Activated T-cell treated with anti-CD3 and anti-CD28 coated beads for 24 hours (primary cell): ENCODE measurements at regions not wholly inside any gene's neighbourhood (a gene's known extent, or its start where the extent isn't known, plus 50 kb on each side); places are given as distances from the start of the nearest gene placed in this dataset.

Source experiments
- DNase-seq: peaks from one replicate; pipeline ENCODE4 v3.0.0-alpha.2; 2020; ENCODE audit warnings: low read depth

DNA sequence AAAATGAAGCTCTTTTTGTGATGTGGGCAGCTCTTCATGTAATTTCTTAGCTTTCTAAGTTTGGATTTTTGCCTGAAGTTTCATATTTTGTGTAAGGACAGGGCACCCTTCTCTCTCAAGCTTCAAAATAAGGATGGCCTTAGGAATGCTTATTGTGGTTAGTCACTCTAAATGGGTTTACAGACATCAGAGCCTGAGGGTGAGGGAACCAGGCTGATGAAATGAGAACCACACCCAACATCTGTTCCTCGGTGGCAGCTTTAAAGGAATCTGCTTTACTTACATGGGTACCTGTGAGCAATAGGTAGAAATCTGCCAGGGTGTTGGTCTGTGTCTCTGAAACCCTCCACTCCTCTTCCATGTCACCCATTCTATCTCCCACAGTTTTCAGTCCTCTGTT, 174.3 kb downstream of the EMX2 start:
- no peak for DNase-seq

DNA sequence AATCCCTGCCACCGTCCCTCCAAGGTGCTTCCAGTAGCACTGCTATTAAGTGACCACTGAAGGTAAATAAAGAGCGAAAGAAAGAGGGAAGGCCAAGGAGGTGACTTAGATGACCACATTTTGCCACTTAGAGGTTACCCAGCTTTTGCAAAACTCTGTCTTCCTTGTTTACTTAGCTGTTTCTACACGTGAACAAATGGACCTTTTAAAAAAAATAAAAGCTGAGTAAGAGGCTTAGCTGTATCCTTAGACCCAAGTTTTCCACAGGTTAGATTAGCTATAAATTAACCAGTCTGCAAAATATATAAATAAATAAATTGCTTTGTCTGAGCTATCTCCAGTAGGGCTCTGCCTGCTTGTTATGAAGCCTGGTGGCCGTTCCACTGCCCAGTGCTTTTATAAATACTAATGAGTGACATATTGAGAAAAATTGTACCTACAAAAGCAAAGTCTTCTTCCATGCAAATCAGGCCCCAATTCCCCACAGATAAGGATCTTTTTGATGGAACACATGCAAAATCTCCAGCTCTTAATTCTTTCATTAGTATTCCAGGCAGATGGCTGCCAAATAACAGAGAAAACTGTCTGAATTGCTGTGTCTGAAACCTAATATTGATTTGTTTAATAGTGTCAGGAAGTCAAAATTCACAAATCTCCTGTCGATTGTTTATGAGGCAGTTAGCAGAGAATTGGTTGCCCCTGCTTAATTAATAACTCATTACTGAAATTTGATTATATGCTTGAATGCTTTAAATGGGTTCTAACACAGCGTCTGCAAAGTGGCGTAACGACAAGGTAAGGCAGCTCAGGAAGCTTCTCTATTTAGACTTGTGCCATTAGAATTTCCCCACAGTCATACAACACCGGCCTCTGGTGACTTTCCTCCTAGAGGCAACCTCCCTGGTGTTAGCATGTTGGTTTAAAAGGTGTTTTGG, 176.7 kb downstream of the EMX2 start:
- no peak for DNase-seq

DNA sequence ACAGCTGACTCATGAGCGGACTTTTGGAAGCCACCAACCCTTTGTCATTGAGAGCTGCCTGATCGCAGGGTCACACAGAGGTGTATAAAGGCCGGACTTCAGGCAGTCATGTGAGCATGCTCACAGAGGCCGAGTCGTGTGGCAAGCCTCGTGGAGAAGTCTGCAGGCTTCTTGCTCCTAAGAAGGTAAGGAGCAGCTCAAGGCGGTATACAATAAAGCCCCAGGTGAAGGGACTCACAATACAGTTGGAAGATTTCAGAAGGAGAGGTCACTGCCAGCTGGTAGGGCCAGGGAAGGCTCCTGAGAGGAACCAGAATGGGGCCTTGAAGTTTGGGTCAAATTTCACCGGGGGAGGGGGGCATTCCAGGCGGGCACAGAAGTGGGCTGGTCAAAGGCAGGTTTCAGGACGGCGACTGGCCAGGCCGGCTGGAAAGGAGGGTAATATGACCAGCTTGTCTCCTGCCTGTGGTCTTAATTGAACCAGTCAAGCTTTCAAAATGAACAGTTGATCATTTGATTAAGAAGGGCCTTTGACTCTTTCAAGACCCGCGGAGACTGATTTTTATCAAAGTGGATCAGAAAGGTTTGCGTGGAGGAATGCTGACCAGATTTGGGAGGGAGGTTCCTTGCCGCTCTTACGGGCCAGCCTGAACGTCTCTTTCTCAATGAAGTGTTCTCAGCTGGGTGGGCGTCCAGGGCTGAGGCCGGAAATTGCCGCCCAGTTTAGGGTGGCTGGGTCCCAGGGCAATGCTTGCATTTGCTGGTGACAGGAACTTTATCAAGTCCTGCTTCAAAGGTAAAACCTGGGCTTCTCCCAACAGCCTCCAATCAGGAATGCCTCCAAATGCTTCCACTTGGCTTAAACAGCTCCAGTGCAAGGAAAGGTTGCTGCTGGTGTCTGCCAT, 178.6 kb downstream of the EMX2 start:
- DNase-seq, result no peak

DNA sequence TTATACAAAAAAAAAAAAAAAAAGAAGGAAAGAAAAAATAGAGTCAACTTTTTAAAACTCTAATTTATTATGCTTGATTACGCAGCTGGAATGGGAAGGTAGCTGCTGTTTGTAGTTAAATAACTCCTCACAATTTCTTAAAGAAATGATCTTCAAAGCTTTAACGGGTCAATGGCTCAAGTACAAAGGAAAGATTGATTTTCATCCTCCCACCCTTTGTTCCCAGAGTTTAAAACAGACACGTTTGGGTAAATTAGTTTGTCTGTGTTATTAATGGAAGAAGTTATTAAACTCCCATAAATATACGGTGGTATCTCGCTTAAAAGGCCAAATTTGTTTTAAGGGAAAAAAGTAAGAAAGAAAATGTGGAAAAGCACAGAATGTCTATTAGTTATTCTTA, 179.3 kb downstream of the EMX2 start:
- DNase-seq, result no peak

DNA sequence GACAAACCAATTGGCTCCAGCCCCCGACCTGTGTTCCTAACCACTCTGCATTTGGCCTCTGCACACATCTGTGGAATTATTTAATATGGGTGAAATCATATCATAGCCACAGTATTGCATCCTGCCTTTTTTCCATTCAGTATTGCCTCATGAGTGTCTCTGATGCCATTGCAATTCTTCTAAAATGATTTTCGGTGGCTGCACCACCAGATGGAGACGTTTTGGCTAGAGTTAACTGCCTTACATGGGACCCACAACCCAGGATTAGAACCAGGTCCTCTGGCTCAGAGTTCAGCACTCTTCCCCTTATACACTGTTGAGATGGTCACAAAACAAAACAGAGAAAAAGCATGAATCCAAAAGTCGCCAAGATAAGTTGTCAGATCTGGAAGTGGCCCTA, 180.8 kb downstream of the EMX2 start:
- no peak for DNase-seq

DNA sequence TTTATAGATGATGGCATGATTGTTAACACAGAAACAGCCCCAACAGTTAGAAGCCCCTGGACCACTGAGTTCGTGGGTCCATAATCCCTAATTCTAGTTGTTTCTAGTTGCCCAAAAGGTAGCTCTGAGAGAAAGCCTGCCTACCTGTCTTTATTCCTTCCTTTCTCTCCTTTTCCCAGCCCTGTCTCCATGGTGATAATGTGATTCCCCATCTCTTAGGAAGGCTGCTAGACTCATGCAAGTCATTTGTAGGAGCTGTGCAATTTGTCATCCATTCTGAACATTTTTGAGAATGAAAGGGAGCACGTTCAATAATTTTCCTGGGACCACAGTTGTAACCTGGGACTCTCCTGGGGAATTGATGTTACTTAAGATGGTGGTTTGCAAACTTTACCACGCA, 183.4 kb downstream of the EMX2 start:
- DNase-seq, result no peak

DNA sequence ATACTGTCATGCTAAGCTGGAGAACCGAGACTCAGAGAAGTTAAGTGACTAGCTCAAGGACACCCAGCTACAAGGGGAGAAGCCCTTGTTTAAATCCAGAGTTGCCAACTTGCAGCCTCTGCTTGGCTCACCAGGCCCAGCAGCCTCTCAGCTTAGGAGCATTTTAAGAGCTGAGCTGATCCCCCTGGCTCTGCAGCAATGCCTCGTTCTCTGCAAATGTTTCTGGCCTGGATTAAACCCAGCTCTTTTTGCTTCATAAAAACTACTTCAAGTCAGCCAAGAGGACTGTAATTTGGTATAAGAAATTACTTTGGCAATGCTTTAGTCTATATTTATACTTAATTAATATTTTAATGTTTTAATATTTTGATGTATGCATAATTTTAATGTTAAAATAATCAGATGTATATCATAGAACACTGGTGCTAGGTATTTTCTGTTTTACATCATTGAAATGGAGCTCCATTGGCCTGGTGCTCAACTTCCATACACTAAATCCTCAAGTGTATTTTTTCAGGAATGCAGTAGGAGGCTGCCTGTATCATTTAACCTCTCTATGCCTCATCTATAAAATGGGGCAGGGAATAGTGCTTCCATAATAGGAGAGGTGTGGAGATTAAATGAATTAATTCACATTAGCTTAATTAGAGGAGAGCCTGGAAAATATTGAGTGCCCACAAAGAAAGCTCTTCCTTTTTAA, 184.2 kb downstream of the EMX2 start:
- DNase-seq, result no peak

DNA sequence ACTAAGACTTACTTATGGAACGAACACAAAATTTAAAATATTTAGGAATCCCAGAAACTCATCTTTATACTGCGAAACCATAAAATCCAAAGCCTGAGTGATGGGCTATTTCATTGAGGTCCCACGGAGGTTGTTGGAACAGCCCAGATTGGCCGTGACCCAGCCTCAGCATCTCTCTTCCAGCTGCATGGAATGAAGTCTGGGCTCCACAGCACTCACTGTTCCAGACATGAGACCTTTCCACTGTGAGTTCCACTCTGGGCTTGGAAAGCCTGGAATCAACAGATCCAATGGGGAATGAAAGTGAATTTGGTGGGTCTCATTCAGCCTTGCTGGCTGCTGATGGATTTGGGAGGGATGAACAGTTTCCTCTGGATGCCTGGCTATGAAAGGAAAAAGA, 184.9 kb downstream of the EMX2 start:
- no peak for DNase-seq

DNA sequence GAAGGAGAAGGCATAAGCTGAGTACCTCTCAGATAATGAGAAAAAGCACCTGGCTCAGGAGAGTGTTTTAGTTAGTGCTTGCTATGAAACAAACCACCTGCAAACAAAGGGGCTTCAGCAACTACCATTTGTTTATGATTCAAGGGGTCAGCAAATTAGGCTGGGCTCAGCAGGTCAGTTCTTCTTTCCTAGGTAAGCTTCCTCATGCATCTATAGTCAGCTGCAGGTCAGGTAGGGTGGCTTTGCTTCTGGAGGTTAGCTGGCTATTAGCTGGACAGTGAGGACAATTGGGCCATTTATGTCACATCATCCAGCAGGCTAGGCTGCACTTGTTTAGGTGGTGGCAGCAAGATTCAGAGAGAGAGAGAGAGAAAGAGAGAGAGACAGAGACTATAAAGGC, 185.5 kb downstream of the EMX2 start:
- no peak for DNase-seq

DNA sequence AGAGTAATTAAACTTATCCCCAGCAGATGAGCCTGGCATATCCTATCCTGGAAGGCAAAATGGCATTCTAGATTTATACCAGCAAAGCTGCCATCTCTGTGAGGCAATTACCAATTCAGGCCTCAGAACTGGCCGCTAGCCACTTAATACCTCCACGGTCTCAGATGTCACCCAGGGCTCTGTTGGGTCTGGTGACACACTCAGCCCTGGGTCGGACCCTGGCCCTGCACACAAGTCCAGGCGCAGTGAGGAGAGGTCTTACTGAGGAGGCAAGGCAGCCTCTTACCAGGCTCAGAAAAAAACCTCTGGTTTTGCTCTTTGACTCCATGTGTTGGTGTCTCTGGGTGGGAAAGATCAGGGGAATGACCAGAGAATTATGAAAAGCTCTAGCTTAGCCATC, 186.6 kb downstream of the EMX2 start:
- DNase-seq, result no peak

DNA sequence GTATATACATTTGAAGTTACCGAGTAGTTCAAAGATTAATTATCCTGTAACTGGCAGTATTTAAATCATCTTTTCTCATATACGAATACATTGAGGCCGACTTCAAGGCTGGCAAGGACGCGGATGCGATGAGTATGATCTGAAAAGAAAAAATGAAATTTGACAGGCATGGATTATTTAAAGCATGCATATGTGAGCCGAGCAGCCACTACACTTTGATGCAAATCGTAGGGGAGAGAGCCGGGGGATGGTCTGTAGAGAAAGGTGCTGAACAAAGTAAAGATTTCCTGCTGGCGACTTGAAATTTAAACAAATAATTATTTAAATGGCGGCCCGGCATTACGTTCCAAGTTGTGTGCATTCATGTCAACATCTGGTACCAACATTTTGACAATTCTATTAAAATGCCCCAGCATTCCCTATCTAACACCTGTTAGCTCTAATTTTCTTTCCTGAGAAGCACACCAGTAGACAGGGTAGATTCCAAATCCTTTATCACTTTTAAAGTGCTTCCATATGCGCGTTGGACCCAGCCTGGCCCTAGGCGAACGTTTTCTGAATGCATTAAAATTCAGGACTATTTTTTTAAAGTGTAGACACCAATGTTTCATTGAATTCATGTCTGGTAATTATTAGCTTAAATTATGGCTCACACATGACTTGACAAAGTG, 188.7 kb downstream of the EMX2 start:
- DNase-seq, result no peak

DNA sequence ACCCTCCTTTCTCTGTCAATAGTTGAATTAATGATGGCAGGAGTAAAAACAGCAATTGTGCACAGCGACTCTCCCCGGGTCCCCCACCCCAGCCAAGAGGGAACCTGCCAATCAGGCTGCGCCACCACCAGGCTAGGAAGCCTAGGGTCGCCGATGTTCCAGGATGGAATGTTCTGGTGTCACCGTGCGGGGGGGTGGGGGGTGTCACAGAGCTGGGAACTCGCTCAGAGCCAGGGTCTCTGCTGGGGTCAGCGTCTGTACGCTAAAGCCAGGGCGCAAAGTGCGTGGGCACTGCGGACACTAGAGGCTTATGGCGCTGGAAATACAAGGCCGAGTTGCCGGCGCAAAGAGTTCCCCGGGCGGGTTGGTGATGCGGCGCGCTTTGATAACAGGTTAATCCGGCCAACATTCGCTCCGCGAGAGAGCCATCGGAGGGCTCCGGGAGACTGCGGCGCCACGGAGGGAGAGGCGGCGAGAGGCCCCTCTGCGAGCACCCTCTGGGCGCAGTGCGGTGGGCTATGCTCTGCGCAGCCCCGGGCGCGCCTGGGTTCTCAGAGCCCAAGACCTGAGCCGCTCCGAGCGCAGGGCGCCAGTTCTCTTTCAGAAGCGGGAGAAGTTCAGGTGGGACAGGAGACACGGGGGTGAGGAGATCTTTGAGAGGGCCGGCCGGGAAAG, 192.3 kb downstream of the EMX2 start:
- no peak for DNase-seq

DNA sequence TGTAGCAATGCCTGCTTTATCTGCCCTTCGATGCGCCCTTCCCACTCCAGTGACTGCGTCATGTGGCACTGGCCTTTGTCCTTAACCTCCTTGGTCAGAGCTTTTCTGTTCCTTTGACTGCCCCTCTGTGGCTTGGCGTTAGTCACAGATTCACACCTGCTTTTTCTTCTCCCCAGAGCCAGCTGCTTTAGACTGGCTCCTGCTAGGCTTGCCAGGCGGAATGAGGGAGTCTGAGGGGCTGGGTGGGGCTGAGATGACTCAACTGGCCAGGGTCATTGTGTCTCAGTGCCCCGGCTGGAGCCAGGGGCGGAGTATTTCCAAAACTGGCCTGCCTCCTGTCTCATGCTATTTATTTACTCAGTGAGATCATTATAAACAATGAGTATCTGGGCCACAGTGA, 194.1 kb downstream of the EMX2 start:
- DNase-seq, result no peak

DNA sequence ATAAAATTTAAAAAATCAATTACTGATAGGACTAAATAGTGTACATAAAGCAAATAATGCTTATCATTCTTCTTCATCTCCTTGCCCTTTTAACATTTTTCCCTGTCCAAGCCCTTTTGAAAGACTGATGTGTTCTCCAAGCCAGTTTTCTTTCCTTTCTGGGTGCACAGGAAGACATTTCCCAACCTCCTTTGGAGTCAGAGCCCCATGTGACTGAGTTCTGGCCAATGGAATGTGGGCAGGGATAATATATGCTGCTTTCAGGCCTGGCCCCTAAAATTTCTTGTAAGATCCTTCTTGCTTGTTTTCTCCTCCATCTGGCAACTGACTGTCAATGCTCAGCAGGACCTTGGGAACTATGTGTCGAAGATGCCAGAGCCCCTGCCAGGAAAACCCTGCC, 197.5 kb downstream of the EMX2 start:
- DNase-seq, result no peak

DNA sequence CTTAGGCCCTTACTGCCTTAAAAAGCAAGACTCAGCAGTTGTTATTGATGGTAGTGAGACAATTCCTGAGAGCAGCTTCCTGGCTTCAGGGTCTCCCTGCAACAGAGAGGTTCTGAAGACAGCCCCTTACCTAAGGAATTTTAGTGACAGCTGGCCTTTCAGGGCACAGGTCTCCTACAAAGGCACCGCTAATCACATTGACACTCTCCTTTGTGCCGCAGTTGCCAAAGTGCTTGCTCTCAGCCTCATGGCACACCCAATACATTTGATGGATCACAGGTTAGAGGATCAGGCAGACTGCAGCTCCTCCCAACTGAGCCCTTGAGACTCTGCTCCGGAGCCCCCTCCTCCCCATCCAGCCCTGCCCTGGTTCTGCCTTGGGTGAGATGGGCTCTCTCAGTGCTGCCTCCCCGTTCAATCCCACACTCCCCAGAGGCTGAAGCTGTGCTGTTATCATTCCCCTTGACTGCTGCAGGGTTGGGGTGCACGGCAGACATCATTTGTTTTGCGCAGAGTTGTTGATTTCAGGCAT, 198.2 kb downstream of the EMX2 start:
- no peak for DNase-seq

DNA sequence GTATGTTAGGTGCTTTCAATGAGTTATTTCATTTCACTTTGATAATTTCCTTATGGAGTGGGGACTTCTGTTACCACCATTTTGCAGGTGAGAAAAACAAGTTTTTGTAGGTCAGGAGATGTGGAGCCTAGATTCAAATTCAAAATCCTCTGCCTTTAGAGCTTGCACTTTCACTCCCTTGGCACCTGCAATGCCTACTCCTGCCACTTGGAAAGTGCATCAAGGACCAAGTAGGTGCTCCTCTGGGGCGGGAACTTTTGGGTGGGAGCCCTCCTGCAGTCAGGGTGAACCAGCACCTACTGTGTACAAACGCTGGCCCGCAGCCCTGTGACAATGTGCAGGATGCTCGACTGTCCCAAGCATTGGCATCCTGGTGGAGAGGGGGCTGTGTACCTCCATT, 199.0 kb downstream of the EMX2 start:
- no peak for DNase-seq

DNA sequence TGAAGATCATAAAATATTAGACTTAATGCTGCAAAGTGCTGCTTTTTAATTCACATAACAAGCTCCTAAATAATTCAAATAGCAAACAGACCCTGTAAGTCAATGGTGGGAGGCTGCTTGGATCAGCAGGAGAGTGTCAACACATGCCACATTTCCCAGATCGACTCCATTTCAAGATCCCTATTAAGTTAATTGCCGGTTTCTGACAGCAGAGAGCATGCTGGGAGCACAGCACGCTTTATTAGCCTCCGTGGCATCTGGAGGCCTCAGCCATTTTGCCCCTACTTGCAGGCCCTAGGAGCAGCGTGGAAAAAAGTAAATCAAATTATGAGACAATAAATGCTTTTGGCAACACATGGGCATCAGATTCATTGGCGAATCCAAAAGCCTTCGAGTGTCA, 201.0 kb downstream of the EMX2 start:
- DNase-seq, result no peak

DNA sequence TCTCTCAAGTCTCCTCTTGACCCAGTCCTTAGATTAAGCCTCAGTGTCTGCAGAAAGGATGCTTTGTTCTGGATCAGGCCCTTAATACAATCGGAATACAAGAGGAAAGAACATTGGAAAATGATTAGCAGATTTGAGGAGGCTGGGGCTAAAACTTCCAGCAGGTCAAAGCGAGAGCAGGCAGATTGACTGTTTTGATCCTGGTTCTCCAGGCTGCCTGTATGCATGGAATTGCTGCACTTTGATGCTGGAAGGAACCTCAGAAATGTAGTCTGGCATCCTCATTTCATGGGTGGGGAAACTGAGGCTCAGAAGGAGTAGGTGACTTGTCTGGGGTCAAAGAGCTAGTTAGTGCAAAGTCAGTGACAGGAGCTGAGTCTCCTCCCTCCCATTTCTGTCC, 202.8 kb downstream of the EMX2 start:
- no peak for DNase-seq

DNA sequence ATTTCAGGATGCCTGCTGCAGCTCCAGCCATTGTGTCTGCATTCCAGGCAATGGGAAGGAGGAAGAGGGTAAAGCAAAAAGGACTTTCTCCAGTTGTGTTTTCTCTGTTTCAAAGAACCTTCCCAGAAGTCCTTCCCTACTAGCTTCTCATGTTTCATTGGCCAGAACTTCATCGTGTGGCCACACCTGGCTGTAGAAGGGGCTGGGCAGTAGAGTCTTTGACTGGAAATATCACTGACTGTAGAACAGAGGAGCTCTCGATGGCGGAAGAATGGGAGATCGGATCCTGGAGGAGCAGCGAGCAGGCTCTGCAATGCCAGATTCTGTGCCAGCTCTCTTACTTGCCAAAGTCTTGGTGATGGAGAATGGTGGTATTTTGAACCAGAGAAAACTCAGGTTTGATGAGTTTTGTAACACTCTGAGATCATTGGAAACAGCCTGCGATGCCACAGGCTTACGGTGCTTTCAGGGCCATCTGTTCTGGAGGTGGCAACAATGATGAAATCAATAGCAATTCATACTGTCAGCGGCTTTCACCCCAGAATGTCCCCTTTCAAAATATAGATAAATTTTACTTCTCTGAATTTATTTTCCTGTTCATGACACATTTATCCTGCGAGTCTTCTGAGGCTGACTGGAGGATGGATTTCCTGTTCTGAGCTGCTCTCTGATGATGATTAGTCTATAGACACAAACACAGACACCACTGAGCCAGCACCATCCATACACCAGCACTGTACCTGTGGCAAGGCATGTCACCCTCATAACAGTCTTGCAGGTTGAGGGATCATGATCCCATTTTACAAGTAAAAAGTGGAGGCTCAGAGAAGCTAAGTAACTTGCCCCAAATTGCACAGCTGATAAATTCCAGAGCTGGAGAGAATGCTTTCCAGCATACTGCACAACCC, 204.2 kb downstream of the EMX2 start:
- no peak for DNase-seq

DNA sequence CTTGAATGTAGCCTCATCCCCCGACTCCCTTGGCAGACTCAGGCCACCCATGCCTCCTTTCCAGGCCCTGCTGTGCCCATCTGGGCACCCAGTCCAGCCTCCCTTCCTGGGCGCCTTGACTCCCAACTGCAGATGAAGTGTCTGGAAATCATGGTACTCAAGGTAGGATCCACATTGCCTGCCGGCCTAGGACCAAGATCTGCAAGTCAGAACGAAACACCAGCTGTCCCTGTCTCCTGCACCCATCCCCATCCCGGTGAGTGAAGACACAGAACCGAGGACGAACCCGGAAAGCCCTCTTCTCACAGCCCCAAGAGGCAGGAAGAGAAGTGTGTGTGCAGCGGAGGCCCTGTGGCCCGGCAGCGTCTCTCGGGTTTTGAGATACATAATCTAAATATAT, 205.1 kb downstream of the EMX2 start:
- no peak for DNase-seq
